Uterus (tissue), 2 donors: ENCODE measurements at regions not wholly inside any gene's neighbourhood (a gene's known extent, or its start where the extent isn't known, plus 50 kb on each side); places are given as distances from the start of the nearest gene placed in this dataset.
"Not testable (repeated sequence)": the region's sequence is repeated elsewhere in the genome, so short reads cannot be mapped to it uniquely, and the experiment has no call there.

Experiments used
- POLR2A ChIP-seq, 2 donors: fragments of 450-650 bp; IDR thresholded peaks; one replicate each; pipeline ENCODE4 v1.6.1; 2016; ENCODE audit warnings: antibody characterized with exemption in 2 of 2, mild to moderate bottlenecking in 1 of 2, moderate library complexity in 1 of 2
- TF ChIP-seq, protein P1 (sequence below), 4 experiments: fragments of 200-600 bp in 2 of 4; fragments of 450-650 bp in 2 of 4; sonication (generic) in 2 of 4; IDR thresholded peaks; one replicate each; pipeline ENCODE4 v1.5.1; 2016 to 2019; ENCODE audit warnings: antibody characterized with exemption in 4 of 4, mild to moderate bottlenecking in 2 of 4, moderate library complexity in 1 of 4

DNA sequence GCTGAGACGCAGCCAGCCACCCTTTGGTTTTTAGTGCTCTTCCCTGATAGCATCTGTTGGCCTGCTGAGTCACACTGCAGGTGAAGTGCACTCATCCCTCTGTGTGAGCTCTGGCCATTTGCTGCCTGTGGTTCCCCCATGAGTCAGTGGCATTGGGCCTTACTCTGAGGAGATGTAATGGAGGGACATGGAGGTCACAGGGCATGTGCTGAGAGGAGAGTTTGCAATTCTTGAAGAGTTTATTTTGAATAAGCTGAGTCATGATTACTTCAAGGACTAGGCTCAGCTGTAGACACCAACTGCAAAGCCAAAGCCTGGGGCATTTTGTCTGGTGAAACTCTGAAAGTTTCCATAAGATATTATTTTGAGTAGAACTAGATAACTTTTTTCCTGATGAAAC lies 200.3 kb downstream of the BCL2L11 start:
- not testable (repeated sequence) for TF ChIP-seq POLR2A (IDR thresholded peaks at IDR 0.05)
- TF ChIP-seq, protein P1, sequence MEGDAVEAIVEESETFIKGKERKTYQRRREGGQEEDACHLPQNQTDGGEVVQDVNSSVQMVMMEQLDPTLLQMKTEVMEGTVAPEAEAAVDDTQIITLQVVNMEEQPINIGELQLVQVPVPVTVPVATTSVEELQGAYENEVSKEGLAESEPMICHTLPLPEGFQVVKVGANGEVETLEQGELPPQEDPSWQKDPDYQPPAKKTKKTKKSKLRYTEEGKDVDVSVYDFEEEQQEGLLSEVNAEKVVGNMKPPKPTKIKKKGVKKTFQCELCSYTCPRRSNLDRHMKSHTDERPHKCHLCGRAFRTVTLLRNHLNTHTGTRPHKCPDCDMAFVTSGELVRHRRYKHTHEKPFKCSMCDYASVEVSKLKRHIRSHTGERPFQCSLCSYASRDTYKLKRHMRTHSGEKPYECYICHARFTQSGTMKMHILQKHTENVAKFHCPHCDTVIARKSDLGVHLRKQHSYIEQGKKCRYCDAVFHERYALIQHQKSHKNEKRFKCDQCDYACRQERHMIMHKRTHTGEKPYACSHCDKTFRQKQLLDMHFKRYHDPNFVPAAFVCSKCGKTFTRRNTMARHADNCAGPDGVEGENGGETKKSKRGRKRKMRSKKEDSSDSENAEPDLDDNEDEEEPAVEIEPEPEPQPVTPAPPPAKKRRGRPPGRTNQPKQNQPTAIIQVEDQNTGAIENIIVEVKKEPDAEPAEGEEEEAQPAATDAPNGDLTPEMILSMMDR (IDR thresholded peaks at IDR 0.05), result not testable (repeated sequence)
